GM19372 (cell line): ENCODE measurements at regions not wholly inside any gene's neighbourhood (a gene's known extent, or its start where the extent isn't known, plus 50 kb on each side); places are given as distances from the start of the nearest gene placed in this dataset.

Experiments used
- ATAC-seq: cut with Tn5 transposase; IDR thresholded peaks from one replicate; pipeline ENCODE4 v1.9.1; 2021; ENCODE audit warnings: mild to moderate bottlenecking, low read depth, moderate library complexity; ENCODE audit not compliant: unreplicated experiment

GRCh38 chr4:125072269-125072668 lies 242.5 kb upstream of the FAT4 start:
- ATAC-seq, result no peak

- no peak for ATAC-seq
Observed at GRCh38 chr4:125070861-125071260, 243.9 kb upstream of the FAT4 start.

GRCh38 chr4:125062115-125063050 lies 252.4 kb upstream of the FAT4 start:
- no peak for ATAC-seq

DNA sequence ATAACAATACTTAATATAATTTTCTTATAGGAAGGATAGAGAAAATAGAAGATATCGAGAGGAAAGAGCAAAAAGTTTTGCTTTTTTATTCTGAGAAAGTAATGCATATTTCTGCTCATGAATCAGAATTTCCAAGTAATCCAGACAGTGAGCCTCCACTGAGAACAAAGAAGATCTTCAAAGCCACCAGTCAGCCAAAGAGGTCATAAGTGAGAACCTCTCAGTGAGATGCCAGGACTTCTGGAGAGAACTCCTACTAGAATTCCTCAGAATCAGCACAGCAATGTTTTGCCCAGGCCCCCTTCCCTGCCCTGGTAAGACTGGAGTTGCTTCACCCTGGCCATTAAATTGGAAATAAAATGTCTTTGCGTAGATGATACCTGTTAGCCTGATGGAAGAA lies 254.4 kb upstream of the FAT4 start:
- no peak for ATAC-seq

- no peak for ATAC-seq
Observed at GRCh38 chr4:125049711-125050110, 265.0 kb upstream of the FAT4 start.

DNA sequence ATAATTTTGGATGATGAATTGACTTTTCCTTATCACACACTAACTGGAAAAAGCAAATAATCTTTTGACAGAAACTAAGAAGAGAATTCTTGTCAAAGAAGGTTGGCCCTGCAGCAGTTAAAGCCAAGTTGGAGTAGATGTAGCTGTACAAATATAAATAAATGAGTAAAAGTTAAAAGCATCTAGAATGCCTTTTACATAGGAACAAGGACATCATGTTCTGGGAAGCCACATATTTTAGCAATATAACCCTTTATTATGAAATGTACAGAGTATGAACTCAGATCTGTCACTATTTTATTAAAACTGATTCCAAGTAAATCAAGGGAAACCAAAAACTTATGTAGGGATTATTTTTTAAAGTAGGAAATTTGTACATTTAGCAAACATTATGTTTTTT lies 269.4 kb upstream of the FAT4 start:
- ATAC-seq, result no peak

DNA sequence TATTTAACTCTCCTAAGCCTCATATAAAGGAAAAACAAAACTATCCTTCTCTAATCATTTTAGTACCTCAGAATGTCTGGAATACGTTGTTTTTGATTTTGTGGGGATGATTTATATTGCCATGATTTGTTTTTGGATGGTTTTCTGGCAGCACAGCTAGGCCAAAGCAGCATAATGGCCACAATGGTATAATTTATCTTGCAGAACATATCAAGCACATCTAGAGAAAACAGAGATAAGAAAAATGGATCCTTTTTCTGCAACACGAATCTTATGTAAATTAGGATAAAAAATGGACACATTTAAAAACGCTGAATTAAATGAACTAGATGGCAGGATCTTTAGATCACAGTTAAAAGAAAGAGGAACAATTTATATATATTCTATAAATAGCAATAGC lies 269.9 kb upstream of the FAT4 start:
- ATAC-seq, result no peak

DNA sequence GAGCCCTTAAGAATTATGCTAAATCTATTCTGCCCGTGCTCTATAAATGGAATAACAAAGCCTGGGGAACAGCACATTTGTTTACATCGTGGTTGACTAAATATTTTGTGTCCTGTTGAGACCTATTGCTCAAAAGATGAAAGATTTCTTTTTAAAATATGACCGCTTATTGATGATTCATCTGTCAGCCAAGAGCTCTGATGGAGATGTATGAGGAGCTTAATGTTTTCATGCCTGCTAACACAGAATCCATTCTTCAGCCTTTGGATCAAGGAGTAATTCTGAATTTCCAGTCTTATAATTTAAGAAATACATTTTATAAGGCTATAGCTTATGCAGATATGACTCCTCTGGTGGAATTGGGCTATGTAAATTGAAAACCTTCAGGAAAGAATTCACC lies 271.3 kb upstream of the FAT4 start:
- no peak for ATAC-seq

DNA sequence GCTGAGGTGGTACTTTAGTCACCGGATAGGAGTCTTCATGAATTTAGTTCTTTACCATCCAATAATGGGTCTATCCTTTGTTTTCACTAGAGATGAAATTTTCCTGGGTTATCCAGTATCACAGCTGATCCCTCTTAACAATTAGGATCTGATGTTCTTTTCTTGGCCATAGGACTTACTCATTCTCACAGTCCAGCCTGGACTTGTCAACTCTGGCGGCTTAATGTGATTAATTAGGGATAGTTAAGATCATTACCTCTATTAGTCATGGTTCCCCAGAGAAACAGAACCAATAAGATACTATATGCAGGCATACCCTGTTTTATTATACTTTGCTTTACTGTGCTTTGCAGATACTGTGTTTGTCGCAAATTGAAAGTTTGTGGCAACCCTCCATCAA lies 272.7 kb upstream of the FAT4 start:
- no peak for ATAC-seq

GRCh38 chr4:125041372-125041930 lies 273.3 kb upstream of the FAT4 start:
- ATAC-seq, result no peak

DNA sequence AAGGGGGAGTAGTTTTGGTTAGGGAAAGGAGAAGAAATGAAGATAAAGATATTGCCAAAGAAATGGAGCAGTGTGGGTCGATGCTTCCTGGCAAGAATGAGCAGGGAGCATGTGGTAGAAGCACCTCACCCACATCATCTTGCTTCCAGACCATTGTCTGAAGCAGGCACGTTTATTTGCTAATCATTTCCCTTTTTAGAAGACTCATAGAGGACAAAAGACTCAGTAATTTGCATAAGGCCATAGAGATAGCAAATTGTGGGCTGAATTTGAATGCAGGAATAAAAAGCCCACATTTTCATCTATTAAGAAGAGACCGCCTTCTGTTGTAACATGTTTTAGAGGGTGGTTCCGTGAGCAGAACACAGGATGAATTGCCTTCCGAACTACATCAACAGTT lies 275.2 kb upstream of the FAT4 start:
- no peak for ATAC-seq

- no peak for ATAC-seq
Observed at GRCh38 chr4:125022855-125023501, 291.8 kb upstream of the FAT4 start.

GRCh38 chr4:125021189-125021588 lies 293.6 kb upstream of the FAT4 start:
- no peak for ATAC-seq

- ATAC-seq, result no peak
Observed at GRCh38 chr4:125020089-125021034, 294.4 kb upstream of the FAT4 start.

GRCh38 chr4:125016892-125017299 lies 297.9 kb upstream of the FAT4 start:
- no peak for ATAC-seq

- no peak for ATAC-seq
Observed at GRCh38 chr4:125013891-125014290, 300.9 kb upstream of the FAT4 start.

GRCh38 chr4:125011646-125012045 lies 299.1 kb upstream of the ANKRD50 start:
- ATAC-seq, result no peak

GRCh38 chr4:125010796-125011503 lies 298.4 kb upstream of the ANKRD50 start:
- no peak for ATAC-seq

DNA sequence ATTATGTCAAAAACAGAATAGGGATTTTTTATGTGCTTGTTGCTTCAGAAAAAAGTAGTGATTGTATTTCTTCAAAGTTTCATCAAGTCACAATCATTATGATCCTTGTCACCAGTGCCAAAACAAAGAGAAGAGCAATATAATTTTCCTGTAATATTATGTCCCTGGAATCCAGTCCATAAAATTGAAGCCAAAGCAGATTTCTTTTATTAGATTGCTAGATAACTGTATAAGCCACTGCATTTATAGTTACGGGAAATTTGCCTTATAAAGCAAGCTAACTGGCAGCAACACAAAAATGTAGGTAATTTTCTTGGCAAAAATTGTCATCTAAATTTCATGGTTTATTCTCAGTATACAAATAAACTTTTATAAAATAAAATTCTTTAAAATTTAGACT lies 296.1 kb upstream of the ANKRD50 start:
- ATAC-seq, result no peak

- no peak for ATAC-seq
Observed at GRCh38 chr4:125004676-125005075, 292.1 kb upstream of the ANKRD50 start.
